ENCODE measurements at regions not wholly inside any gene's neighbourhood (a gene's known extent, or its start where the extent isn't known, plus 50 kb on each side); places are given as distances from the start of the nearest gene placed in this dataset.

DNA sequence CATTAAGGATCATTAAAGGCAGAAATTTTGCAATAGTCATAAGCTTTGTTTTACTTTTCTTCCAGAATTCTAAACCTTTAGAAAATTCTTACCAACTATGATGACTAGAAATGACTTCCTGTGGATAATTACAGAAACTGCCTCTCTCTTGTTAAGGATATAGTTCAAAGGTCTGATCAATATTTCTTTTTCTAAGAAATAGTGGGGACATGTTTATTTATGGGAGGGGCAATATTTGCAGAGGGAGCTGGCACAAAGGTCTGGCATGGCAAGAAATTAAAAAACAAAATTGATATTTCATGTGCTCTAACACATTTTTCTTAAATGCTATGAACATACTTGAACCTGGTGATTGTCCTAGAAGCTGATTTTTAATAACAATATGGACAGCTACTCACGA is 448.9 kb downstream of the KCTD8 start:
- DNase-seq, result no peak

DNA sequence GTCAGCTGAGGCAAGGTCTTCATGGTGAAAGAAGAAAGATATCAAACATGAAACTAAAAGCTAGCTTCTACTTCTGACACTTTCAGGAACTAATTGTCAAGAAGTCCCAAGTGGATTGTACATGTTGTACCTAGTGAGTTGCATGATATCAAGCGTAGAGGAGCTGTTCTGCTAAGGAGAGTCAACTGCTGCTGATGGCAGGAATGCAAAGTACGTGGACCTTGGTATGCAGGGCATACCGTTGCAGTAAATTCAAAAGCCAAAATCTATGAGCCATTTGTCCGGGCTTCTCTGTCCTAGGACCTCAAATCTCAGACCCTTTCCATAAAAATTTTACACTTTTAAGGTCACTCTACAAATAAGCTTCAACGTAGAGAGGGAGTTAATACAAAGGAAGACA is 446.2 kb downstream of the KCTD8 start:
- DNase-seq, result no peak

DNA sequence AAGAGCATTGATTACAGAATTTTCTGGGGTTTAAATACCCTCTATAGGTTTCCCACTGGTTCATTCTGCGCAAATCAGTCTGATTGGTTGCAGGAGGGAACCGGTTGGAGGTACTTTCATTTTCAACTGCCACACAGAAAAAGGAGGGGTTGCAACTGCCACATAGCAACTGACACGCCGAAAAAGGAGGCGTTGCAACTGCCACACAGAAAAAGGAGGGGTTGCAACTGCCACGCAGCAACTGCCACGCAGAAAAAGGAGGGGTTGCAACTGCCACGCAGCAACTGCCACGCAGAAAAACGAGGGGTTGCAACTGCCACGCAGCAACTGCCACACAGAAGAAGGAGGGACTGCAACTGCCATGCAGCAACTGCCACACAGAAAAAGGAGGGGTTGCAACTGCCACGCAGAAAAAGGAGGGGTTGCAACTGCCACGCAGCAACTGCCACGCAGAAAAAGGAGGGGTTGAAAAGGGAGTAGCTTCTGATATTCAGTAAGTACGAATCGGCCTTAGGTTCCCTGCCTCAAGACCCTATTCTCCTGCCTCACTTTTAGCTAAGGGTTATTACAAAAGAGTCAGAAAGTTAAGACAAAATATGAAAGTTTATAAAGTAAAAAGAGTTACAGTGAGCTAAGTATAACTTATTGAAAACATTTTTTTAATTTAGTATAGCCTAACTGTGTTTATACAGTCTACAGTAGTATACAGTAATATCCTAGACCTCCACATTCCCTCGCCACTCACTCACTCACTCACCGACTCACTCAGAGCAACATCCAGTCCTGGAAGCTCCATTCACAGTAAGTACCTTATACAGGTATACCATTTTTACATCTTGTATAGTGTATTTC is 431.8 kb downstream of the KCTD8 start:
- no peak for DNase-seq

DNA sequence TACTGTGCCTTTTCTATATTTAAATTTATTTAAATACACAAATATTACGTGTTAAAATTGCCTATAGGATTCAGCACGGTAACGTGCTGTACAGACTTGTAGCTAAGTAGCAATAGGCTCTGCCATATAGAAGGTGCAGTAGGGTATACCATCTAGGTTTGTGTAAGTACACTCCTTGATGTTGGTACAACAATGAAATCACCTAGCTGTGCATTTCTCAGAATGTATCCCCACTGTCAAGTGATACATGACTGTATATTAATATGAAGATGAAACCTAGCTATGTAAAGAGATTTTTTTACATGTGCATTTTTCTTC is 431.2 kb downstream of the KCTD8 start:
- no peak for DNase-seq

DNA sequence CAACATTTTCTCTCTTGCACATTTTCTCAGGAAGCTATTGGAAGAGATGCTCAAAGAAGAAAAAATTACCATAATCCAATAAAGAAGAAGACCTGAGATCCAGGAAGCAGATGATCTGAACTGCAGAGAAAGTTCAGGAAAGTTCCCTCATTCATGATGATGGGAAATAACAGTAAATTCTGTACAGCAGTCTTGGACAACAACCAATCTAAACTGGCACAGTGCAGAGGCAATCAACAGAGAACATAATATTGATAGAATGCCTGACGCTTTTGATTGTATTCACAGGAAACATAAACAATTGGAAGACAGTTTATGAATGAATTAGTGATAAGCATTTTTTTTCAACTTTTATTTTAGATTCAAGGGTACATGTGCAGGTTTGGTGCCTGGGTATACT is 428.9 kb downstream of the KCTD8 start:
- no peak for DNase-seq

DNA sequence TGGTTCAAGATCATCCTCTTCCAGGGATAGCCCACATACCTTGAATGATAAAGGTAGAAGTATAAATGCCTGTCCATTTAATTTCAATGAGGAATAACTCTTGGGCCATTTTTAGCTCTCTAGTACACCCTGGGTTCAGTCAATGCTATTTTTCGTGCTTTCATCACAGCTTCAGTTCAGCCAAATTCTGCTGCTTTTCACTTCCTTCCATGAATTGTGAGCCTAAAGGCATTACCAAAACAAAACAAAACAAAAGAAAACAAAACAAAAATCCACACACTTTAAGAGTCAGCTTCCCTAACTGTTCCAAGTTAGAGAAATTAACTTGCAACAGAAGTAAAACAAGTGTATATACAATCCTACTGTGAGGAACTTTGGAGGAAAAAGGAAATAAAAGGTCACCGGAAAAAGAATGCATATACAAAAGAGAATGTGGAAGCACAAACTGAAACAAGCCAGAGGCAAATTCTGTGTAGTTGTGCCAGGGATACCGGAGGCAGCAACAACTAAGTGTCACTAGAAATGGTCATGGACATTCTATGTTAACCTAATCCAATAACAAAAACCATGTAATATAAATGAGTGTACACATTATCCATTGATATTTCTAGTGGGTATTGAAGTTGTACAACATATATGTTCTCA is 423.1 kb downstream of the KCTD8 start:
- no peak for DNase-seq

DNA sequence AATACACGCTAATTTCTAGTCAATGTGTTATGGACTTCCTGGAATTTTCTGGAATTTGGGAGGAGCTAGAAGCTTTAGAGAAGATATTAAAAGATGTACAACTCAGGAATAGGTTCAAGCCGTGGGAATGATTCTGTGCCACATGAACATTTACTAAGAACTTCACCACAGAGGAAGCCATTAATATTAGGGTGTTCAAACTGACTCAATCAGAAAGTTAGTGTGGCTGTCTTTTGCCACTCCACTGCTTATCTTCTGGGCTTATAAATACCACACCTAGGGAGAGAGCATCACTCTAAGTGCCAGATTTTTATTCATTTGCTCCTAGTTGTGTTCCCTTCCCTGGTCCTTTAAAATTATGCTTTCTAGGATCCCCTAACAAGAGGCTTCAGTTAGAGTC is 409.8 kb downstream of the KCTD8 start:
- no peak for DNase-seq

DNA sequence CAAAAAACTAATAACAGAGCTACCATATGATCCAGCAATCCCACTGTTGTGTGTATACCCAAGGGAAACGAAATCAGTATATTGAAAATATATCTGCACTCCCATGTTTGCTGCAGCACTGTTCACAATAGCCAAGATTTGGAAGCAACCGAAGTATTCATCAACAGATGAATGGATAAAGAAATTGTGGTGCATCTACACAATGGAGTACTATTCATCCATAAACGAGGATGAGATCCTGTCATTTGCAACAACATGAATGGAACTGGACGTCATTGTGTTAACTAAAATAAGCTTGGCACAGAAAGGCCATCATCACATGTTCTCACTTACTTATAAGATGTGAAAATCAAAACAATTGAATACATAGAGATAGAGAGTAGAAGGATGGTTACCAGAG is 402.1 kb downstream of the KCTD8 start:
- DNase-seq, result no peak

DNA sequence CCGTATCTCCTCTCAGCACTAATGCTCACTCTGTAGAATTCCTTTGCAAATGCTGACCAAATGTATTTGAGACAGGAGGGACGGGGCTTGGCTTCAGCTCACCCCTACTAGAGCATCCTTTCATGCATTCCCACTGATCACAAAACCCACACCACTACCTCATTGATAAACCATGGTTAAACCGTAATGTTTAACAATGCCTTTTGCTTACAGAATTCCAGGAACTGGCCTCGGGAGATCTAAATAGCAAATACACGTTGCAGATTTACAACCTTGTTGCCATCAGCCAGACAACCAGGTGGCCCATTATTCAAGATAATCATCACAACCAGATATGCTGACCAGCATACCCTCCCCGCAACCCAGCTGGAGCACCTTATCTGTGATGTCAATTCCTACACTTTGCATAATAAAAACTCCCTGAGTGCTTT is 391.9 kb downstream of the KCTD8 start:
- DNase-seq, result no peak

DNA sequence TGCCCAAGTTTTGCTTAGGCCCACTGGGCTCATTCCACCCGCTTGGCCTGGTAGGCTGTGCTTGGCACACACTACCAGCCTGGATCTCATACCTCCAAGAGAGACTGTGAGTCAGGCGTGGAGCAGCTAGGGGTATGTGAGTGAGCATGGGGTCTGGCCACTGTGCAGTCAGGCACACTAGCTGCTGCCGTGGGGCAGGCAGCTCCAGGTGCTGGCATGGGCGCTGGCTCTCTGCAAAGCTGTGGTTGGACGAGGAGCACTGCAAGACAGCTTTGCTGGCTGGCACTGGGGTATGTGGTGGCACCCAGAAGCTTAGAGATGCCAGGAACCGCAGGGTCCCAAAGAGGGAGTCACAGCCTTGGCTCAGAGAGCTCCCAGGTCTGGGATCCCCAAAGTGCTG is 377.8 kb downstream of the KCTD8 start:
- DNase-seq, result no peak

DNA sequence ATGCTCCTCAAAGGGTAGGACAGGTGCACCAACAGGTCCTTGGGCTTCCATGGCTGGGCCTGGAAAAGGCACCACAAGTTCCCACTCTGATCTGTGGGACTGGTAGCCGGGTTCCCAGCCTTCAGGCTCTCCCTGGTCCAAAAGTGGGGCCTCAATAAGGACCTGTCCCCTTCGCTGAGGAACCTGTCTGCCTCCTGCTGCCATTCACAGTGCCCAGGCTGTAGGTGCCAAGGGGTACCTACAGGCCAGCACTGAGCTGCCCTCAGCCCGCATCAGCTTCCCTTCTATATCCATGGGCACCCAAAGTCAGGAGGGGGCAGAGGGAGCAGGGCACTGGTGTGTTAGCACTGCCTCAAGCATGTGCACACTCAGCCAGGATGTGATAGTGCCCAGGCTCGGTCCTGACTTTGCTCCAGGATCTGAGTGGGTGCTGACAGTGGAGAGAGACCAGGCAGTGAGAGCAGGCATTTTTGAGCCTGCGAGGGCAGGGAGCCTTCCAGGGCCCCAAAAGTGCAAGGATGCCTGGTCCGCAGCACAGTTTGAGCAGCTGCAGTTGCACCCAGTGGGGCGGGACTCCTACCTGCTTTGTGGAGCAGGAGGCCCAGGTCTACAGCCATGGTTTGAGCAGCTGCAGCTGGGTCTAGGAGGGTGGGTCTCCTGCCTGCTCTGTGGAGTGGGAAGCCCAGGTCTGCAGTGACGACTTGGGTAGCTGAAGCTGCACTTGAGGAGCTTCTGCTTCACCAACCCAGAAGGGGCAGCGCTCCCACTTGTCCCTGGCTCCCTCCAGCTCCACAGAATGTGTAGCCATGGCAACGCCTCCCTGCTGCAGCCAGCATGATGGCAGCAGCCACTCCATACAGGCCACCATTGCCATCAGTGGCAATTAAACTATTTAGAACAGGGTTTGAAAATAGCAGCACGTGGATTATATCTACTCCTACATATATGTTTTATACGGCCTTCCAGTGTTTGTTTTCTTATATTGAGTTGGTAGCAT is 376.4 kb downstream of the KCTD8 start:
- no peak for DNase-seq

DNA sequence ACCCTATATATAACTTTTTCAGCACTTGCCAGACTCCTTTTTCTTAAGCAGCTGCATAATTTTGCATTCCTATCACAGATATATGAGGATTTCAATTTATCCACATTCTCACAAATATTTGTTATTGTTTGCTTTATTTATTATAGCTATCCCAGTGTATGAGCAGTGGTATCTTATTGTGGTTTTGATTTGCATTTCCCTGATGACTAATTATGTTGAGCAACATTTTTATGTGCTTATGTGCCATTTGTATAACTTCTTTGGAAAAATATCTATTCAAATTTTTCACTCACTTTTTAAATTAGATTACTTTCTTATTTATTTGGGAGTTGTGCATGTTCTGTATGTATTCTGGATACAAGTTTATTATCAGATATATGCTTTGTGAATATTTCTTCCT is 361.9 kb downstream of the KCTD8 start:
- no peak for DNase-seq

DNA sequence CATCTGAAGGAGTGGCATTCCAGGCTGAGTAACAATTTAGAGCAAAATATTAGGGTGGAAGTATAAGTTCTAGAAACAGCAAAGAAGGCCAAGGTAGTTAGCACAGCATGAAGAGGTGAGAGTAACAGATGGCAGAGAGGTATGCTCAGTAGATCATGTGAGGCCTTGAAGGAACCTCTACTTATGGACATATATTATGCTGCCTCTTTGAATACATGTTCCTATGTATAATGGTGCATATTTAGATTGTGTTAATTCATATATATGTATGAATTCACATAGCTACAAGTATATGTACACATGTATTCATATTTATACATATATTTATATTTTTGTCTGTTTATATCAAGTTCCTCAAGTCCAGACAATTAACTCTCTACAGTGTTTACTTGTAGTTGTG is 355.2 kb downstream of the KCTD8 start:
- DNase-seq, result no peak

DNA sequence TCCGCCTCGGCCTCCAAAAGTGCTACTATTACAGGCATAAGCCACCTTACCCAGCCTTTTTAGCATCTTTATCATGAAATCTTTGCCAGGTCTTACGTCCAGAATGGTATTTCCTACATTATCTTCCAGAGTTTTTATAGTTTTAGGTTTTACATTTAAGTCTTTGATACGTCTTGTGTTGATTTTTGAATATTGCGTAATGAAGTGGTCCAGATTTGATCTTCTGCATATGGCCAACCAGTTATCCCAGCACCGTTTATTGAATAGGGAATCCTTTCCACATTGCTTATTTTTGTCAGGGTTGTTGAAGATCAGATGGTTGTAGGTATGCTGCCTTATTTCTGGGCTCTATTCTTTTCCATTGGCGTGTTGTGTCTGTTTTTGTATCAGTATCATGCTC is 349.6 kb downstream of the KCTD8 start:
- no peak for DNase-seq

DNA sequence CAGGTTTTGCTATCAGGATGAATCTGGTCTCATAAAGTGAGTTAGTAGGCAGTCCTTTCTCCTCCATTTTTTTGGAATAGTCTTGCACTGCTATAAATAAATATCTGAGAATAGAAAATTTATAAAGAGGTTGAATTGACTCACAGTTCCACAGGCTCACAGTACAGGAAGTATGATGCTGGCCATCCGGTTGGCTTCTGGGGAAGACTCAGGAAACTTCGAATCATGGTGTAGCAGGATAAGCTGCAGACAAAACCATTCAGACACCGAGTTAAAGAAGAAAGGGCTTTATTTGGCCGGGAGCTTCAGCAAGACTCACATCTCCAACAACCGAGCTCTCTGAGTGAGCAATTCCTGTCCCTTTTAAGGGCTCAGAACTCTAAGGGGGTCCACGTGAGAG is 348.2 kb downstream of the KCTD8 start:
- no peak for DNase-seq

DNA sequence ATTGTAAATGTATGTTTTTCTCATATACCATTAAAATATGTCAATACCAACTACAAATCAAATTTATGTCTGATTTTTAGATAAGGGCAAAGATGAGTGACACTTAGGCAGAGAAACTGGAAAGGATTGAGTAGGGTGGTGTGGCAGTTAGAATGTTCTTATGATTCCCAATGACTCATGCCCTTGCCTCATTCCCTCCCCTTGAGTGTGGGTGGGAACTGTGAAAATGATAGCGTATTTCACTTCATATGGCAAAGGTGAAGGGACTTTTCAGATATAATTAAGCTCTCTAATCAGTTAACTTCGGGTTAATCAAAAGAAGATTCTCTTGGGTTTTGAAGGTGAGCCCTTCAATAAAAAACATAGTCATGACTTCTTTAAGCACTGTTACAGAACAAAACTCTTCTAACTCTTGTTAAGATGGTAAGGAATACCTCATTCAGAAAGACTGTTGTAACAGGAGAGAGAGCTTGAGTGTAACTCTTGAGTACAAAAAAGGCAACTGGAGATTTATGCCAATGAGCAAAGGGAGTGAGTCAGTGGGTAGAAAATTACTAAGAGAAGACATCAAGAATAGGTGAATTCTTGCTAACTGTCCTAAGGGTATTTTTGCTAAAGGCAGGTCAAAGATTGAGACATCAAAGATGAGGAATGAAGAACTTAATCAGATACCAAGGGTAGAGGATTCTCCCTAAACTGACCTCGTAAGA is 329.5 kb downstream of the KCTD8 start:
- no peak for DNase-seq

DNA sequence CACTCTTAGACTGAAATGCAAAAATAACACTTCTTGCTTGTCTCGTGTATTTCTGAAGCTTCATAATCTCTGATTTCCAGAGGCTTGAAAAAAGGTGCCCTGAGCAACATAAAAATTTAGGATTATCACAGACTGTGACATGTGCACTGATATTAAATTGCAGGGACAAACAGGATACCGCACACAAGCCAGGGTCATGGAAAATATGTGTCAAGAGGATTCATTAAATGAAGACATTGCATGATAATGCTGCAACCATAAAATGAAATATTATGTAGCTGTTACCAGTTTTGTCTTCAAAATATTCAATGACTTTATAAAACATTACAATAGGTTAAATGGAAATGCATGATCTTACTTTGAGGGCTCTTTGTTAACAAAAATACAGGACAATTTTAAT is 328.0 kb downstream of the KCTD8 start:
- DNase-seq, result no peak

DNA sequence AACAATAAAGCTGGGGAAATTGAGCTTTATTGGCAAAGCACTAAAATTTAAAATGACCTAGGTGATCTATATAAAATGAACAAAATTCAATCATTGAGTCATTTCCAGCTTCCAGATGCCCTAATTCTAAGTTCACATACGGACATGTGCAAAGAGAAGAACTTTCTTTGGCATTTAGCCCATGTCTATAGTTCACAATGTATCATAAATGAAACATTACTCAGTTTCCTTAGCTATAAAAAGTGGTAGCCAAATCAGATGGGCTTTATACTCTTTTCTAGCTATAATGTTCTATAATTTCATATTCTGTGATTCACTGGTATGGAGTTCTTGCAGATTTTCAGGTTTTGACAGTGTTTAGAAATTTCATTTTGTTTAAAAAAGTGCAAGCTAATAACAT is 327.4 kb downstream of the KCTD8 start:
- no peak for DNase-seq
